WTC11 (cell line): ENCODE measurements at regions not wholly inside any gene's neighbourhood (a gene's known extent, or its start where the extent isn't known, plus 50 kb on each side); places are given as distances from the start of the nearest gene placed in this dataset.

ENCODE experiments used
- ATAC-seq: fragments of 200-7000 bp; cut with Tn5 transposase; 2 replicates; pipeline ENCODE4 v1.10.0; 2021; ENCODE audit warnings: mild to moderate bottlenecking, moderate library complexity
- CTCF ChIA-PET: fragments of 300-600 bp; sonication (Branson Sonifier 250); formaldehyde crosslinking; loops from one replicate; lab custom pipeline; 2021; ENCODE audit warnings: antibody characterized with exemption; lab: Charles Lee
- POLR2A ChIA-PET: fragments of 350-600 bp; sonication (Branson Sonifier 250); formaldehyde crosslinking; loops from one replicate; lab custom pipeline; 2021; ENCODE audit warnings: antibody characterized with exemption; lab: Charles Lee
- DNase-seq: peaks from one replicate; pipeline ENCODE4 v3.0.0; 2021; ENCODE audit warnings: low spot score
- H3K27ac Mint-ChIP-seq: 2 replicates; pipeline ENCODE4 v1.8.0; 2021; ENCODE audit warnings: mixed read lengths
- H3K27me3 Mint-ChIP-seq: 2 replicates; pipeline ENCODE4 v1.8.0; 2021; ENCODE audit warnings: low read depth, mild to moderate bottlenecking, moderate library complexity, mixed read lengths
- H3K36me3 Mint-ChIP-seq: 2 replicates; pipeline ENCODE4 v1.8.0; 2021; ENCODE audit warnings: mixed read lengths
- H3K4me1 Mint-ChIP-seq: 2 replicates; pipeline ENCODE4 v1.8.0; 2022; ENCODE audit warnings: mixed read lengths
- H3K4me3 Mint-ChIP-seq: 2 replicates; pipeline ENCODE4 v1.8.0; 2021; ENCODE audit warnings: mild to moderate bottlenecking, moderate library complexity, mixed read lengths
- H3K9me3 Mint-ChIP-seq: 2 replicates; pipeline ENCODE4 v1.8.0; 2021; ENCODE audit warnings: mixed read lengths
- ELF4 ChIP-seq: sonication (generic); formaldehyde crosslinking; IDR thresholded peaks from 2 replicates; pipeline ENCODE4 v1.8.1; 2022; ENCODE audit warnings: low read depth, mild to moderate bottlenecking, moderate library complexity, missing genetic modification reagents
- EMX1 ChIP-seq: fragments of 250-450 bp; sonication (Bioruptor Pico); IDR thresholded peaks from 2 replicates; pipeline ENCODE4 v1.8.0; 2021; ENCODE audit warnings: mild to moderate bottlenecking
- HMGA2 ChIP-seq: fragments of 250-450 bp; sonication (Bioruptor Pico); IDR thresholded peaks from 2 replicates; pipeline ENCODE4 v1.4.0; 2021; ENCODE audit warnings: mild to moderate bottlenecking, moderate library complexity
- JUN ChIP-seq: sonication (generic); formaldehyde crosslinking; IDR thresholded peaks from 2 replicates; pipeline ENCODE4 v1.8.0; 2023; ENCODE audit warnings: mild to moderate bottlenecking, missing genetic modification reagents
- RORB ChIP-seq: fragments of 250-450 bp; sonication (Bioruptor Pico); IDR thresholded peaks from 2 replicates; pipeline ENCODE4 v1.9.0; 2021; ENCODE audit warnings: mild to moderate bottlenecking
- ZNF317 ChIP-seq: sonication (generic); formaldehyde crosslinking; IDR thresholded peaks from 2 replicates; pipeline ENCODE4 v1.8.1; 2023; ENCODE audit warnings: low read depth, mild to moderate bottlenecking, moderate library complexity, missing genetic modification reagents, borderline replicate concordance
- ZNF512 ChIP-seq: sonication (generic); formaldehyde crosslinking; IDR thresholded peaks from 2 replicates; pipeline ENCODE4 v1.8.1; 2022; ENCODE audit warnings: missing genetic modification reagents, borderline replicate concordance
- ZSCAN18 ChIP-seq: fragments of 250-450 bp; sonication (Bioruptor Pico); IDR thresholded peaks from 2 replicates; pipeline ENCODE4 v2.1.2; 2022; ENCODE audit warnings: mild to moderate bottlenecking, moderate library complexity
- TF ChIP-seq, protein P1 (sequence below): sonication (generic); formaldehyde crosslinking; IDR thresholded peaks from 2 replicates; pipeline ENCODE4 v1.8.1; 2022; ENCODE audit warnings: low read depth, mild to moderate bottlenecking, moderate library complexity, missing genetic modification reagents, borderline replicate concordance
- TF ChIP-seq, protein P2 (sequence below): sonication (generic); formaldehyde crosslinking; conservative IDR thresholded peaks from 2 replicates; pipeline ENCODE4 v1.8.1; 2023; ENCODE audit warnings: mild to moderate bottlenecking, low read depth, missing genetic modification reagents, moderate library complexity
- TF ChIP-seq, protein P3 (sequence below): sonication (generic); formaldehyde crosslinking; IDR thresholded peaks from 2 replicates; pipeline ENCODE4 v1.8.0; 2022; ENCODE audit warnings: mild to moderate bottlenecking, missing genetic modification reagents
- TF ChIP-seq, protein P4 (sequence below): sonication (generic); formaldehyde crosslinking; IDR thresholded peaks from 2 replicates; pipeline ENCODE4 v1.8.1; 2023; ENCODE audit warnings: mild to moderate bottlenecking, missing genetic modification reagents
- TF ChIP-seq, protein P5 (sequence below): fragments of 200-600 bp; IDR thresholded peaks from 2 replicates; pipeline ENCODE4 v1.8.0; 2022; ENCODE audit warnings: antibody characterized with exemption
- TF ChIP-seq, protein P6 (sequence below): fragments of 250-450 bp; sonication (Bioruptor Pico); IDR thresholded peaks from 2 replicates; pipeline ENCODE4 v1.9.0; 2021; ENCODE audit warnings: mild to moderate bottlenecking

- no peak for TF ChIP-seq ZSCAN18 (CRISPR knock-in tag)
- TF ChIP-seq, protein P1, sequence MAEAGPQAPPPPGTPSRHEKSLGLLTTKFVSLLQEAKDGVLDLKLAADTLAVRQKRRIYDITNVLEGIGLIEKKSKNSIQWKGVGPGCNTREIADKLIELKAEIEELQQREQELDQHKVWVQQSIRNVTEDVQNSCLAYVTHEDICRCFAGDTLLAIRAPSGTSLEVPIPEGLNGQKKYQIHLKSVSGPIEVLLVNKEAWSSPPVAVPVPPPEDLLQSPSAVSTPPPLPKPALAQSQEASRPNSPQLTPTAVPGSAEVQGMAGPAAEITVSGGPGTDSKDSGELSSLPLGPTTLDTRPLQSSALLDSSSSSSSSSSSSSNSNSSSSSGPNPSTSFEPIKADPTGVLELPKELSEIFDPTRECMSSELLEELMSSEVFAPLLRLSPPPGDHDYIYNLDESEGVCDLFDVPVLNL, result no peak
These were observed 1333.0 kb downstream of the ROBO1 start (continued) for GRCh38 chr3:78434801-78435200.

DNA sequence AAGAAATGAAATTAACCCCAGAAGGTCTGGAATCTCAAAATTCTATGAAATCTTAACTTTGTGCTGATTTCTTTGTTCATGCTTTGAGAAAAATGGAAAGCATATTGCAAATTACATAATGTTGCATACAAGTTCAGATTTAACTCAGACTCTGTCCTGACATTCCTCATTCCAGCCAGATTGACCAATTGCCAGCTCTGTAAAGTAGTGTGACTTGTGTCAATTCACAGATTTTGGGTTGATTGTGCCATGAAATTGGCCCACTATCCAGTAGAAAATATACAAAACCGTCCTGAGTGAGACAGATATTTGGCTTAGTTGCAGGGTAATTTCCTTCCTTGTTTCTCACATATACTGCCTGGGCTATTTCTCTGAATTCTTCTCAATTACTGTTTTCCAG lies 1312.6 kb downstream of the ROBO1 start:
- CTCF ChIA-PET, result no interaction called here
- H3K36me3 Mint-ChIP-seq, result peaks cover 5% of the 10 kb centered on the region
- no peak for ATAC-seq
- peaks cover 8% of the 10 kb centered on the region for H3K9me3 Mint-ChIP-seq
- POLR2A ChIA-PET, result no interaction called here
- no peak for DNase-seq
- H3K27ac Mint-ChIP-seq, result no peak overlapping the region; the same call in 1 of the 2 replicates
- peaks cover 12% of the 10 kb centered on the region for H3K4me1 Mint-ChIP-seq
- no peak overlapping the region for H3K4me3 Mint-ChIP-seq
- TF ChIP-seq ZNF317 (CRISPR knock-in tag), result no peak
- TF ChIP-seq HMGA2 (CRISPR knock-in tag), result no peak
- TF ChIP-seq, protein P2, sequence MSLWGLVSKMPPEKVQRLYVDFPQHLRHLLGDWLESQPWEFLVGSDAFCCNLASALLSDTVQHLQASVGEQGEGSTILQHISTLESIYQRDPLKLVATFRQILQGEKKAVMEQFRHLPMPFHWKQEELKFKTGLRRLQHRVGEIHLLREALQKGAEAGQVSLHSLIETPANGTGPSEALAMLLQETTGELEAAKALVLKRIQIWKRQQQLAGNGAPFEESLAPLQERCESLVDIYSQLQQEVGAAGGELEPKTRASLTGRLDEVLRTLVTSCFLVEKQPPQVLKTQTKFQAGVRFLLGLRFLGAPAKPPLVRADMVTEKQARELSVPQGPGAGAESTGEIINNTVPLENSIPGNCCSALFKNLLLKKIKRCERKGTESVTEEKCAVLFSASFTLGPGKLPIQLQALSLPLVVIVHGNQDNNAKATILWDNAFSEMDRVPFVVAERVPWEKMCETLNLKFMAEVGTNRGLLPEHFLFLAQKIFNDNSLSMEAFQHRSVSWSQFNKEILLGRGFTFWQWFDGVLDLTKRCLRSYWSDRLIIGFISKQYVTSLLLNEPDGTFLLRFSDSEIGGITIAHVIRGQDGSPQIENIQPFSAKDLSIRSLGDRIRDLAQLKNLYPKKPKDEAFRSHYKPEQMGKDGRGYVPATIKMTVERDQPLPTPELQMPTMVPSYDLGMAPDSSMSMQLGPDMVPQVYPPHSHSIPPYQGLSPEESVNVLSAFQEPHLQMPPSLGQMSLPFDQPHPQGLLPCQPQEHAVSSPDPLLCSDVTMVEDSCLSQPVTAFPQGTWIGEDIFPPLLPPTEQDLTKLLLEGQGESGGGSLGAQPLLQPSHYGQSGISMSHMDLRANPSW, result no peak
- TF ChIP-seq, protein P3, sequence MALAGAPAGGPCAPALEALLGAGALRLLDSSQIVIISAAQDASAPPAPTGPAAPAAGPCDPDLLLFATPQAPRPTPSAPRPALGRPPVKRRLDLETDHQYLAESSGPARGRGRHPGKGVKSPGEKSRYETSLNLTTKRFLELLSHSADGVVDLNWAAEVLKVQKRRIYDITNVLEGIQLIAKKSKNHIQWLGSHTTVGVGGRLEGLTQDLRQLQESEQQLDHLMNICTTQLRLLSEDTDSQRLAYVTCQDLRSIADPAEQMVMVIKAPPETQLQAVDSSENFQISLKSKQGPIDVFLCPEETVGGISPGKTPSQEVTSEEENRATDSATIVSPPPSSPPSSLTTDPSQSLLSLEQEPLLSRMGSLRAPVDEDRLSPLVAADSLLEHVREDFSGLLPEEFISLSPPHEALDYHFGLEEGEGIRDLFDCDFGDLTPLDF (CRISPR knock-in tag), result no peak
- H3K27me3 Mint-ChIP-seq, result no peaks in the 10 kb centered on the region

DNA sequence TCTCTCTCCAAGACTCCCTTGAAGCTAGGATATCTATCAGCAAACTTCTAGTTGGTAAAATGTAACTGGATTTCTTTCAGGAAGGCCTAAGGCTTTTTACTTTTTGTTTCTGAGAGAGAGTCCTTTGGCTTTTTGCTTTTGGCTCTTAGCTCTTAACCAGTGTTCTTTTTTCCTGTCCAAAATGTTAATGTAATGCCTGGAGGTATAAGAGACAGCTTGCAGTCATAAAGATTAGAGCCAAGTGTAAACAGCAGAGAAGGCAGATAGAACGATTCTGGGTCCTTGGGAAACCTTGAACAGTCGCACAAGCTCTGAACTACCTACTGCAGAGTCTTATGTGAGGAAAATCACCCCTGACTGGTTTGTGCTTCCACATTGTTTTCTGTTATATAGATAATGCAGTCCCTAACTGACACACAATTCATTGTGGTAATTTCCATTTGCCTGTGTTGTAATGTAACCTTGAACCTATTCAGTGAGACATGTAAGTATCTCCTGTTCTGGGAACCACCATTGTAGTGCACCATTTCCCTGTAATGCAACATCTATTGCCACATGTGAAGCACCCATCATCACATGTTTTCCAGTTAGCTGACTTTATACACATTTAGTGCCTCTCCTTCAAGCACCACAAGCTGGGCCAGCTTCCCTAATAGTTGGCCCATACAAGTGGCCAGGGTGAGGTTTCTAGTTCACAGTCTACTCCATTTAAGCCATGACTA lies 1311.9 kb downstream of the ROBO1 start:
- ATAC-seq (no peak), DNase-seq (no peak)
- Mint-ChIP-seq H3K4me3 (no peak overlapping the region), H3K27me3 (no peaks in the 10 kb centered on the region), H3K36me3 (peaks cover 5% of the 10 kb centered on the region), H3K9me3 (peaks cover 13% of the 10 kb centered on the region), H3K27ac (no peak overlapping the region; the same call in 1 of the 2 replicates), H3K4me1 (peaks cover 12% of the 10 kb centered on the region)
- ChIA-PET CTCF (no interaction called here), POLR2A (no interaction called here)
- TF ChIP-seq RORB (CRISPR knock-in tag) (no peak), EMX1 (CRISPR knock-in tag) (no peak), ZNF512 (CRISPR knock-in tag) (no peak), JUN (CRISPR knock-in tag) (no peak), ELF4 (CRISPR knock-in tag) (no peak)
- TF ChIP-seq, protein P4, sequence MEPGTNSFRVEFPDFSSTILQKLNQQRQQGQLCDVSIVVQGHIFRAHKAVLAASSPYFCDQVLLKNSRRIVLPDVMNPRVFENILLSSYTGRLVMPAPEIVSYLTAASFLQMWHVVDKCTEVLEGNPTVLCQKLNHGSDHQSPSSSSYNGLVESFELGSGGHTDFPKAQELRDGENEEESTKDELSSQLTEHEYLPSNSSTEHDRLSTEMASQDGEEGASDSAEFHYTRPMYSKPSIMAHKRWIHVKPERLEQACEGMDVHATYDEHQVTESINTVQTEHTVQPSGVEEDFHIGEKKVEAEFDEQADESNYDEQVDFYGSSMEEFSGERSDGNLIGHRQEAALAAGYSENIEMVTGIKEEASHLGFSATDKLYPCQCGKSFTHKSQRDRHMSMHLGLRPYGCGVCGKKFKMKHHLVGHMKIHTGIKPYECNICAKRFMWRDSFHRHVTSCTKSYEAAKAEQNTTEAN, result no peak
- TF ChIP-seq, protein P5, sequence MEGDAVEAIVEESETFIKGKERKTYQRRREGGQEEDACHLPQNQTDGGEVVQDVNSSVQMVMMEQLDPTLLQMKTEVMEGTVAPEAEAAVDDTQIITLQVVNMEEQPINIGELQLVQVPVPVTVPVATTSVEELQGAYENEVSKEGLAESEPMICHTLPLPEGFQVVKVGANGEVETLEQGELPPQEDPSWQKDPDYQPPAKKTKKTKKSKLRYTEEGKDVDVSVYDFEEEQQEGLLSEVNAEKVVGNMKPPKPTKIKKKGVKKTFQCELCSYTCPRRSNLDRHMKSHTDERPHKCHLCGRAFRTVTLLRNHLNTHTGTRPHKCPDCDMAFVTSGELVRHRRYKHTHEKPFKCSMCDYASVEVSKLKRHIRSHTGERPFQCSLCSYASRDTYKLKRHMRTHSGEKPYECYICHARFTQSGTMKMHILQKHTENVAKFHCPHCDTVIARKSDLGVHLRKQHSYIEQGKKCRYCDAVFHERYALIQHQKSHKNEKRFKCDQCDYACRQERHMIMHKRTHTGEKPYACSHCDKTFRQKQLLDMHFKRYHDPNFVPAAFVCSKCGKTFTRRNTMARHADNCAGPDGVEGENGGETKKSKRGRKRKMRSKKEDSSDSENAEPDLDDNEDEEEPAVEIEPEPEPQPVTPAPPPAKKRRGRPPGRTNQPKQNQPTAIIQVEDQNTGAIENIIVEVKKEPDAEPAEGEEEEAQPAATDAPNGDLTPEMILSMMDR, result no peak
- TF ChIP-seq, protein P2, result no peak
- TF ChIP-seq, protein P6, sequence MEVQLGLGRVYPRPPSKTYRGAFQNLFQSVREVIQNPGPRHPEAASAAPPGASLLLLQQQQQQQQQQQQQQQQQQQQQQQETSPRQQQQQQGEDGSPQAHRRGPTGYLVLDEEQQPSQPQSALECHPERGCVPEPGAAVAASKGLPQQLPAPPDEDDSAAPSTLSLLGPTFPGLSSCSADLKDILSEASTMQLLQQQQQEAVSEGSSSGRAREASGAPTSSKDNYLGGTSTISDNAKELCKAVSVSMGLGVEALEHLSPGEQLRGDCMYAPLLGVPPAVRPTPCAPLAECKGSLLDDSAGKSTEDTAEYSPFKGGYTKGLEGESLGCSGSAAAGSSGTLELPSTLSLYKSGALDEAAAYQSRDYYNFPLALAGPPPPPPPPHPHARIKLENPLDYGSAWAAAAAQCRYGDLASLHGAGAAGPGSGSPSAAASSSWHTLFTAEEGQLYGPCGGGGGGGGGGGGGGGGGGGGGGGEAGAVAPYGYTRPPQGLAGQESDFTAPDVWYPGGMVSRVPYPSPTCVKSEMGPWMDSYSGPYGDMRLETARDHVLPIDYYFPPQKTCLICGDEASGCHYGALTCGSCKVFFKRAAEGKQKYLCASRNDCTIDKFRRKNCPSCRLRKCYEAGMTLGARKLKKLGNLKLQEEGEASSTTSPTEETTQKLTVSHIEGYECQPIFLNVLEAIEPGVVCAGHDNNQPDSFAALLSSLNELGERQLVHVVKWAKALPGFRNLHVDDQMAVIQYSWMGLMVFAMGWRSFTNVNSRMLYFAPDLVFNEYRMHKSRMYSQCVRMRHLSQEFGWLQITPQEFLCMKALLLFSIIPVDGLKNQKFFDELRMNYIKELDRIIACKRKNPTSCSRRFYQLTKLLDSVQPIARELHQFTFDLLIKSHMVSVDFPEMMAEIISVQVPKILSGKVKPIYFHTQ (CRISPR knock-in tag), result no peak
